ENCODE measurements at regions not wholly inside any gene's neighbourhood (a gene's known extent, or its start where the extent isn't known, plus 50 kb on each side); places are given as distances from the start of the nearest gene placed in this dataset.
"Not testable (repeated sequence)": the region's sequence is repeated elsewhere in the genome, so short reads cannot be mapped to it uniquely, and the experiment has no call there.

GRCh38 chr14:106620368-106620767 is 1094.0 kb downstream of the TMEM121 start:
- Histone ChIP-seq H3F3A (ENCODE audit: low read length, unreplicated experiment) (no peaks in the 10 kb centered on the region), H2AFZ (ENCODE audit: low read length) (no peak overlapping the region), H3K4me2 (ENCODE audit: low read length) (no peak overlapping the region), H3K9ac (ENCODE audit: low read length) (no peak overlapping the region), H3K9me3 (ENCODE audit: low read length) (peaks cover 26% of the 10 kb centered on the region; the same call in 1 of the 2 replicates), H3K4me3 (ENCODE audit: low read length) (no peak overlapping the region), H3K36me3 (ENCODE audit: low read depth, low read length) (no peaks in the 10 kb centered on the region), H3K27ac (ENCODE audit: low read length) (no peak overlapping the region), H3K79me2 (ENCODE audit: low read length) (no peaks in the 10 kb centered on the region), H3K9me2 (replicated peaks; ENCODE audit: low read length) (no peaks in the 10 kb centered on the region), H4K20me1 (ENCODE audit: low read length) (no peaks in the 10 kb centered on the region), H3K4me1 (ENCODE audit: insufficient read depth, low read length) (no peaks in the 10 kb centered on the region), H3K27me3 (ENCODE audit: low read length) (no peaks in the 10 kb centered on the region)
- POLR2A ChIA-PET (ENCODE audit: unreplicated experiment): no interaction called here
- CTCF ChIA-PET: no interaction called here
- BruUV-seq (replicated peaks): no TSS peak
- DNase-seq (no peak), ATAC-seq (no peak)
- no peak for TF ChIP-seq EZH2phosphoT487 (IDR thresholded peaks at IDR 0.05; ENCODE audit: borderline replicate concordance, low read length)
- TF ChIP-seq EZH2 (IDR thresholded peaks at IDR 0.05; ENCODE audit: low read length, unreplicated experiment): no peak
- no peak for TF ChIP-seq CTCF (conservative IDR thresholded peaks at IDR 0.05; ENCODE audit: low read depth, low read length)
- intact Hi-C loops (cut with micrococcal nuclease): no loop called here

GRCh38 chr14:106622200-106622745 is 1095.9 kb downstream of the TMEM121 start:
- Histone ChIP-seq H3K79me2 (ENCODE audit: low read length) (no peaks in the 10 kb centered on the region), H3K4me1 (ENCODE audit: insufficient read depth, low read length) (no peaks in the 10 kb centered on the region), H3K36me3 (ENCODE audit: low read depth, low read length) (no peaks in the 10 kb centered on the region), H2AFZ (ENCODE audit: low read length) (no peak overlapping the region), H4K20me1 (ENCODE audit: low read length) (no peaks in the 10 kb centered on the region), H3K4me2 (ENCODE audit: low read length) (no peak overlapping the region), H3K9me2 (replicated peaks; ENCODE audit: low read length) (no peaks in the 10 kb centered on the region), H3K9ac (ENCODE audit: low read length) (no peak overlapping the region), H3F3A (ENCODE audit: low read length, unreplicated experiment) (no peaks in the 10 kb centered on the region), H3K27me3 (ENCODE audit: low read length) (no peaks in the 10 kb centered on the region), H3K9me3 (ENCODE audit: low read length) (peaks cover 25% of the 10 kb centered on the region; the same call in 1 of the 2 replicates), H3K27ac (ENCODE audit: low read length) (no peak overlapping the region), H3K4me3 (ENCODE audit: low read length) (no peak overlapping the region)
- intact Hi-C loops (cut with micrococcal nuclease): no loop called here
- TF ChIP-seq CTCF (conservative IDR thresholded peaks at IDR 0.05; ENCODE audit: low read depth, low read length) (no peak), EZH2phosphoT487 (IDR thresholded peaks at IDR 0.05; ENCODE audit: borderline replicate concordance, low read length) (no peak), EZH2 (IDR thresholded peaks at IDR 0.05; ENCODE audit: low read length, unreplicated experiment) (no peak)
- ChIA-PET CTCF (no interaction called here), POLR2A (ENCODE audit: unreplicated experiment) (no interaction called here)
- no peak for ATAC-seq
- no peak for DNase-seq
- no TSS peak for BruUV-seq (replicated peaks)

GRCh38 chr14:106625186-106625585 is 1098.8 kb downstream of the TMEM121 start:
- no peaks in the 10 kb centered on the region for H3F3A ChIP-seq (ENCODE audit: low read length, unreplicated experiment)
- H3K27ac ChIP-seq (ENCODE audit: low read length): no peak overlapping the region
- POLR2A ChIA-PET (ENCODE audit: unreplicated experiment): no interaction called here
- no peaks in the 10 kb centered on the region for H3K79me2 ChIP-seq (ENCODE audit: low read length)
- no peak for DNase-seq
- no TSS peak for BruUV-seq (replicated peaks)
- no peaks in the 10 kb centered on the region for H3K9me2 ChIP-seq (replicated peaks; ENCODE audit: low read length)
- no peak overlapping the region for H3K9ac ChIP-seq (ENCODE audit: low read length)
- TF ChIP-seq EZH2 (IDR thresholded peaks at IDR 0.05; ENCODE audit: low read length, unreplicated experiment) (no peak), EZH2phosphoT487 (IDR thresholded peaks at IDR 0.05; ENCODE audit: borderline replicate concordance, low read length) (no peak), CTCF (conservative IDR thresholded peaks at IDR 0.05; ENCODE audit: low read depth, low read length) (no peak)
- H3K4me3 ChIP-seq (ENCODE audit: low read length): no peak overlapping the region
- CTCF ChIA-PET: no interaction called here
- no peaks in the 10 kb centered on the region for H3K27me3 ChIP-seq (ENCODE audit: low read length)
- H2AFZ ChIP-seq (ENCODE audit: low read length): no peak overlapping the region
- no peak for ATAC-seq
- H3K36me3 ChIP-seq (ENCODE audit: low read depth, low read length): no peaks in the 10 kb centered on the region
- intact Hi-C loops (cut with micrococcal nuclease): no loop called here
- no peak overlapping the region for H3K4me2 ChIP-seq (ENCODE audit: low read length)
- peaks cover 14% of the 10 kb centered on the region; the same call in 1 of the 2 replicates for H3K9me3 ChIP-seq (ENCODE audit: low read length)
- no peaks in the 10 kb centered on the region for H4K20me1 ChIP-seq (ENCODE audit: low read length)
- H3K4me1 ChIP-seq (ENCODE audit: insufficient read depth, low read length): no peaks in the 10 kb centered on the region

GRCh38 chr14:106626469-106626868 is 1100.1 kb downstream of the TMEM121 start:
- H3K36me3 ChIP-seq (ENCODE audit: low read depth, low read length); H3K4me3 ChIP-seq (ENCODE audit: low read length); POLR2A ChIA-PET (ENCODE audit: unreplicated experiment); H3K27me3 ChIP-seq (ENCODE audit: low read length); H4K20me1 ChIP-seq (ENCODE audit: low read length); H3K79me2 ChIP-seq (ENCODE audit: low read length); H3F3A ChIP-seq (ENCODE audit: low read length, unreplicated experiment); H3K4me2 ChIP-seq (ENCODE audit: low read length); H3K9me2 ChIP-seq (replicated peaks; ENCODE audit: low read length); DNase-seq; intact Hi-C loops (cut with micrococcal nuclease); H3K27ac ChIP-seq (ENCODE audit: low read length); BruUV-seq (replicated peaks); H2AFZ ChIP-seq (ENCODE audit: low read length); CTCF ChIA-PET; ATAC-seq; H3K4me1 ChIP-seq (ENCODE audit: insufficient read depth, low read length); H3K9ac ChIP-seq (ENCODE audit: low read length): not testable (repeated sequence)
- H3K9me3 ChIP-seq (ENCODE audit: low read length): 0 out of 2 replicates have a peak, but pooled peaks cover 13% of the 10 kb centered on the region
